HUDEP-2 (cell line): ENCODE measurements at regions not wholly inside any gene's neighbourhood (a gene's known extent, or its start where the extent isn't known, plus 50 kb on each side); places are given as distances from the start of the nearest gene placed in this dataset.
A peak's percentile ranks its signal among the peaks of the same experiment; 100 is the strongest.

Experiments used
- DNase-seq, 76 experiments: peaks; one replicate each; lab custom pipeline; 2025; ENCODE audit not compliant: unreplicated experiment in 76 of 76; lab: John Stamatoyannopoulos, UW

GRCh38 chr14:101234244-101234937 is 326.9 kb upstream of the DIO3 start:
- no peak for DNase-seq

- no peak for DNase-seq
Measured at GRCh38 chr14:101234999-101235334, 326.3 kb upstream of the DIO3 start.

GRCh38 chr14:101235335-101236103 is 325.8 kb upstream of the DIO3 start:
- peak in 36 of 76 experiments; percentile 1 to 59 (median 16) for DNase-seq

- DNase-seq, result no peak
Measured at GRCh38 chr14:101236496-101237251, 324.6 kb upstream of the DIO3 start.

GRCh38 chr14:101237252-101237616 is 324.1 kb upstream of the DIO3 start:
- DNase-seq, result no peak

GRCh38 chr14:101239065-101239464 is 322.2 kb upstream of the DIO3 start:
- DNase-seq, result no peak

GRCh38 chr14:101241147-101241546 is 320.1 kb upstream of the DIO3 start:
- DNase-seq, result no peak

- DNase-seq, result no peak
Measured at GRCh38 chr14:101241807-101242278, 319.5 kb upstream of the DIO3 start.

GRCh38 chr14:101242442-101243385 is 318.6 kb upstream of the DIO3 start:
- DNase-seq, result no peak

- no peak for DNase-seq
Measured at GRCh38 chr14:101243587-101244338, 317.5 kb upstream of the DIO3 start.

GRCh38 chr14:101246894-101247841 is 314.1 kb upstream of the DIO3 start:
- no peak for DNase-seq

- DNase-seq, result no peak
Measured at GRCh38 chr14:101247842-101248725, 313.2 kb upstream of the DIO3 start.

- no peak for DNase-seq
Measured at GRCh38 chr14:101248840-101249675, 312.2 kb upstream of the DIO3 start.

- DNase-seq, result no peak
Measured at GRCh38 chr14:101249676-101250036, 311.6 kb upstream of the DIO3 start.

- DNase-seq, result no peak
Measured at GRCh38 chr14:101250336-101250947, 310.9 kb upstream of the DIO3 start.
